GM19023 (cell line): ENCODE measurements at regions not wholly inside any gene's neighbourhood (a gene's known extent, or its start where the extent isn't known, plus 50 kb on each side); places are given as distances from the start of the nearest gene placed in this dataset.
"Not testable (repeated sequence)": the region's sequence is repeated elsewhere in the genome, so short reads cannot be mapped to it uniquely, and the experiment has no call there.

Experiments used
- ATAC-seq: cut with Tn5 transposase; IDR thresholded peaks from one replicate; pipeline ENCODE4 v1.9.1; 2021; ENCODE audit warnings: mild to moderate bottlenecking, moderate library complexity; ENCODE audit not compliant: unreplicated experiment

- ATAC-seq: no peak
These were observed 576.9 kb downstream of the RFPL4B start for GRCh38 chr6:112923940-112924587.

DNA sequence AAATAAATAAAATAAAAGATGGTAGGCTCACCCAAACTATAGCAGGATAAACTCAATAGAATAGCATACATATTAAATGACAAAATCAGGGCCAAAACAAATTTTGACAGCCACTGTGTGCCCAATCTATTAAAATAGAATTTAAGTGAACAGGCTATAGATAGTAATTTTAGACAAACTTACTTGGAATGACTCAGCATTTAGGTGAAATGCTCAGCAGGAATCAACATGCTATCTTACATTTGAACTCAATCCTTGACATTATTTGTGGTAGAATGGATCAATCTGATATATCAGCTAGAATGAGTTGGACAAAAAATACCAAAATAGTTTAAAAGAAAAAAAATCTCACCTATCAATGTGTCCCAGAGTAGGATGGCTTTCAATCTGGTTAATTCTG is 578.6 kb downstream of the RFPL4B start:
- ATAC-seq: no peak

- no peak for ATAC-seq
These were observed 580.7 kb downstream of the RFPL4B start for GRCh38 chr6:112927641-112928320.

- ATAC-seq: no peak
These were observed 582.5 kb downstream of the RFPL4B start for GRCh38 chr6:112929641-112930040.

DNA sequence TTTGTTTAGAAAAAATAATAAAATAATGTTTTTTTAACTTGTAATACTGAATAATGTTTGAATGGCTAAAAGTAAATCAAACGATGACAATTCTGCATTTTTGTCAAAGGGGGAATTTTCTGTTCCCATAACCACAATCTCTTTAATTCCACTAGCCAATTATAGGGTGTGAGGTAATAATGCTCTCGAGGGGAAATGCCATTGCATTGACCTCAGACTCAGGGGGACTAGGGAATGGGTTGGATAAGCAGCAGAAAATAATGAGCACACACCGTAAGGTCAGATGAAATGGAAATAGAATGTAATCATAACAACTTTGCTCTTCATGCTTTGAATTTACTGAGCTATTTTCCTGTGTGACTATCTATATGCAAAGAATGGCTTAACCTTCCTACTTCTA is 584.7 kb downstream of the RFPL4B start:
- no peak for ATAC-seq

GRCh38 chr6:112933947-112934346 is 586.8 kb downstream of the RFPL4B start:
- ATAC-seq: no peak

DNA sequence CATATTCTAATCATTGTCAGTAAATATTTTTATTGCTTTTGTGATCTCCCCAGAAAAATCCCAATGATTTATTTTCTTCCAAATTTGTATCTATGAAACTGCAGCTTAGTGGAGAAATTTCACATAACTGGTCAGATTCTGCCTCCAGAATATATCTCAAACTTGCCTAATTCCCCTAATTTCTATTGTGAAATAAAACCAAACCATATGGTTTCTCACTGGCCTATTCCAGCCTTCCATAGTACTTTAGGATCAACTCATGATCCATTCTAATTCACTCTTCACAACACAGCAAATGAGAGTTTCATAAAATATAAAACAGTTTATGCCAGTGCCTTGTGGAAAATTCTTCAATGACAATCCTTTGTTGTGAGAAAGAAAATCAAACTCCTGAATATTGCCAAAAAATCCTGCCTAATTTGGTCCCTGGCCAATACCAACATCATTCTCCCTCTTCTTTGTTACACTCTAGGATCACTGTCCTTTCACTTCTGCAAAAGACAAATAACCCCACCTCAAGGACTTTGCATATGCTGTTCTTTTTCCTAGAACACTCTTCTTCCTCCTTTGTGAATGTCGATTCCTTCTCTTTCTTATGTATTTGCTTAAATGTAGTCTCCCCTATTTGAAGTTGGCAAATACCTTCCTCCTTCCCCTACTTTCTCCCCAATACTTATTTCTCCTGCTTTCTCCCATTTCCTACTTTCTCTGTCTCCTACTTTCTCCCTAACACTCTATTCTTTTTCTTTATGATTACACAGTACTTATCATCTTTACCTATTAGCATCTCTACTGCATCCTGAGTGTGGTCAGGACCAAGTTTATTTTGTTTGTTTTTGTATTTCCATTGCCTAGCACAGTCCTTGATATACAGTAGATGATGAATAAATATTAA is 587.5 kb downstream of the RFPL4B start:
- no peak for ATAC-seq

DNA sequence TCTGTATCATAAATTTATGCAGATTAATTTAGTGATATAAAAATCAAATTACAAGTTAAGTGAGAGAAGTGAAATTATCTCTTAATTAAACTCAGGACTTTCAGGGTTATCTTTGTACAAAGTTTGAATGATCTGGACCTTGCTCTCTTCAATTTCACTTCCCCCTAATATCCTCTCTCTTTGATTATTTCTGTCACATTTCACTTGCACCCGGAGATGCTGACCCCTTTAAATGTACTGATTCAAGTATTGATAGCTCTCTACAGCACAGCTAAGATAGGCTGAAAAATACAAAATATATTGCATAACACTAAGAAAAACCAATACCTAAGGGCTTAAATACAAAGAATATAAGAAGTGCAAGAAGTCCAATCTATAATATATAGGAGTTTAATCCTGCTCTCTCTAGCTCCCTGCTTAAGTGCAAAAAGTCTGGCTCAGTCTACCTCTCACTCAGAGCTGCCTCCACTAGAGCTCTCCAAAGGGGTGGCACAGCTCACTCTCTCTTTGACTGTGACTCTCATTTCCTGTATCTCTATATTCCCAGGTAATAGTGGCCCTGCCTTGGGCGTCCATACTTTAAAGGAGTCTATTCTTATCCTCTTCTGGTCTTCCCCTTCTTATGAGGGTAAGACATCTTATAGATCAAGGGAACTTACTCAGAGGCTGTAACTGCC is 588.4 kb downstream of the RFPL4B start:
- ATAC-seq: no peak

- ATAC-seq: no peak
These were observed 588.9 kb downstream of the RFPL4B start for GRCh38 chr6:112936079-112936472.

DNA sequence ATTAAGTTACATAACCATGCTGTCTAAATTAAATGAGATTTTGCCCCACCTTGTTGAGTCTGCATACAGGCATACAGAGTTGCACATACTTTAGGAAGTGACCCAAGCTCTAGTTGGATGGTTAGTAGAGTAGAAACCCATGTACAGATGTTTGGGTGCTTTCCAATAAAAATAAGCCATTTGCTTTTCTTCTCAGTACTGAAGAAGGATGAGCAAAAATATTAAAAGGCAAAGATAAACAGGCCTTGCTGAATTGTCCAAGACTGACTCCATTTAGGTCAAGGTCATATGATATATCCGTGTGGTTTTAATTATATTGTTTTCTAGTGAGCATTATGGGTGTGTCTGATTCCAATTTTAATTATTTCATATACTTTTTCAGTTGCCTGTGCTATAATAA is 589.4 kb downstream of the RFPL4B start:
- ATAC-seq: no peak

GRCh38 chr6:112937690-112938089 is 590.6 kb downstream of the RFPL4B start:
- ATAC-seq: not testable (repeated sequence)

- no peak for ATAC-seq
These were observed 591.5 kb downstream of the RFPL4B start for GRCh38 chr6:112938650-112939049.

GRCh38 chr6:112939563-112939962 is 592.4 kb downstream of the RFPL4B start:
- ATAC-seq: no peak

GRCh38 chr6:112941613-112942012 is 594.5 kb downstream of the RFPL4B start:
- no peak for ATAC-seq

DNA sequence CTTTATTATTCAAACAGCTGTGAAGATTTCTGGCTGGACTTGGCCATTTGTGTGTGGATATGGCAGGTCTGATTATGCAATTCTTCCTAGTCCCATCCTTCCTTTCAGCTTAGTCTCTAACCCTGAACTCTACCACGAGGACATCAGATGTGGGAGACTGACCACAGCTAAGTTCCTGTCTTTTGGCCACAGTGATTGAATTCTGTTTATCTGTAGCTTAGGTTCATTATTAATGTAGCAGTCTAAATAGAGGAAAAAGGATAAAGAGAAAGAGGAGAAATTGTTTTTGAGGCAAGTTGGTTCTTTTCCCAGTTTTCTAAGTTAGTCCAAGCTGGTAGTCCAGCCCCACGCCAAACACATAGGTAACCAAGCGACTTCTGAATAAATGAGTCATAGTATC is 598.9 kb downstream of the RFPL4B start:
- ATAC-seq: no peak

- no peak for ATAC-seq
These were observed 600.4 kb downstream of the RFPL4B start for GRCh38 chr6:112947507-112947906.

DNA sequence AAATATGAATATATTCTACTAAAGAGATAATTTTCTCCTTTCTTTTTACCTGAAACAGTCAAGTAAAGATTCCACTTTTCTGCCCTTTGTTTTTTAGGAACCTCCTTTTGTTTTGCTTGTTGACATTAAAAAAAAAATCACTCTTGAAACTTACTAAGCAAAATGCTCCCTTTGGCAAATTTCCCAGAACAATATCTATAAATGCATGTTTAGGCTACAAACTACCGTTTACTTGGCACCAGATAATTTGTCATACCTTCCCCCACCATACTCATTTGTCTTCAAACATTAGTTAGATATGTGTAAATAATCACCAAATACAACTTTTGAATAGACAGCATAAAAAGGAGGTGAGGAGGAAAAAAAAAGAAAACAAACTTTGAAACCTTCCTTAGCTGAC is 604.7 kb downstream of the RFPL4B start:
- no peak for ATAC-seq

DNA sequence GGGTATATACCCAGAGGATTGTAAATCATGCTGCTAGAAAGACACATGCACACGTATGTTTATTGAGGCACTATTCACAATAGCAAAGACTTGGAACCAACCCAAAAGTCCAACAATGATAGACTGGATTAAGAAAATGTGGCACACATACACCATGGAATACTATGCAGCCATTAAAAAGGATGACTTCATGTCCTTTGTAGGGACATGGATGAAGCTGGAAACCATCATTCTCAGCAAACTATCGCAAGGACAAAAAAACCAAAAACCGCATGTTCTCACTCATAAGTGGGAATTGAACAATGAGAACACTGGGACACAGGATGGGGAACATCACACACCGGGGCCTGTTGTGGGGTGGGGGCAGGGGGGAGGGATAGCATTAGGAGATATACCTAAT is 608.6 kb downstream of the RFPL4B start:
- ATAC-seq: not testable (repeated sequence)

GRCh38 chr6:112956696-112957535 is 609.8 kb downstream of the RFPL4B start:
- no peak for ATAC-seq

DNA sequence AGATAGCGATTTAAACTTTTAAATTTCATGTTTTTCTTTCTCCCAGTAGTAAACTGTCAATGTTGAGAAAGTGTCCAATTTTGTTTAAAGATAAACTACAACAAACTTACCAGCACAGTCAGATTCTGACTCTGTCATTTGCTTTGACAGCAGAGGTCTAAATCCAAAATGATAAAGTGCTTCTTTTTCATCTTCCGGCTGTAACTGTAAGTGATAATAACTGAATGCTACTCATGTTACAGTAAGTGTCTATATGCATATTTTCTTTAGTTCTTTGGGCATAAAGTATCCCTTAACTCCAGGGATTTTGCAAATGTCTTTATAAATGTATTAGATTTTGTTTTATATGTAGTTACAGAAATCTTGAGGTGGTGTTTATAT is 610.4 kb downstream of the RFPL4B start:
- no peak for ATAC-seq
